ENCODE measurements at regions not wholly inside any gene's neighbourhood (a gene's known extent, or its start where the extent isn't known, plus 50 kb on each side); places are given as distances from the start of the nearest gene placed in this dataset.

DNA sequence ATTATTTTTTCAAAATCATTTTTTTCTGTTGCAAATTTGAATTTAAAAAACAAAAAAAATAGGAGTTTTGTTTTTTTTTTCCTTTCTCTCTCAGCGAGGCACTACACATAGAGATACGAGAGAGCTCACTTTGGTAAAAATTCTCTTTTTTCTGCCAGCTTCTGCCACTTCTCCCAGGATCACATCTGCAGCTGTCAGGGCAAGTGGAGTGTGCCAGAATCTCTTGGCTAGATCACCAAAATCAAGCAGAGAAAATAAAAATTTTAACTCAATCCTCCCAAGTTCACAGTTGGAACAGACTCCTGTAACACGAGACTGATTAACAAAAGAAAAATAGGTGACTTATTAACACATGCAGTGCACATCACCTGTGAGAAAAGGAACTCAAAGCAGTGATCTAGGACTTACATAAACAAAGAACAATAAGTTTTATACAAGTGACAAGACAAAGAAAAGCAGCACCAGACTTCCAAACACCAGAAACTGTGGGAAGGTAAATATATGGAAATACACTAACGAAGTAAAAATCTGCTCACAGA is 213.2 kb upstream of the ZFP42 start:
- no peak overlapping the region for H3K4me3 ChIP-seq (ENCODE audit: low read length)
- no peak for DNase-seq (ENCODE audit: low read depth)
- TF ChIP-seq, protein P1, sequence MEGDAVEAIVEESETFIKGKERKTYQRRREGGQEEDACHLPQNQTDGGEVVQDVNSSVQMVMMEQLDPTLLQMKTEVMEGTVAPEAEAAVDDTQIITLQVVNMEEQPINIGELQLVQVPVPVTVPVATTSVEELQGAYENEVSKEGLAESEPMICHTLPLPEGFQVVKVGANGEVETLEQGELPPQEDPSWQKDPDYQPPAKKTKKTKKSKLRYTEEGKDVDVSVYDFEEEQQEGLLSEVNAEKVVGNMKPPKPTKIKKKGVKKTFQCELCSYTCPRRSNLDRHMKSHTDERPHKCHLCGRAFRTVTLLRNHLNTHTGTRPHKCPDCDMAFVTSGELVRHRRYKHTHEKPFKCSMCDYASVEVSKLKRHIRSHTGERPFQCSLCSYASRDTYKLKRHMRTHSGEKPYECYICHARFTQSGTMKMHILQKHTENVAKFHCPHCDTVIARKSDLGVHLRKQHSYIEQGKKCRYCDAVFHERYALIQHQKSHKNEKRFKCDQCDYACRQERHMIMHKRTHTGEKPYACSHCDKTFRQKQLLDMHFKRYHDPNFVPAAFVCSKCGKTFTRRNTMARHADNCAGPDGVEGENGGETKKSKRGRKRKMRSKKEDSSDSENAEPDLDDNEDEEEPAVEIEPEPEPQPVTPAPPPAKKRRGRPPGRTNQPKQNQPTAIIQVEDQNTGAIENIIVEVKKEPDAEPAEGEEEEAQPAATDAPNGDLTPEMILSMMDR (IDR thresholded peaks at IDR 0.05; ENCODE audit: insufficient read depth, low read depth, low read length, missing control alignments): no peak

DNA sequence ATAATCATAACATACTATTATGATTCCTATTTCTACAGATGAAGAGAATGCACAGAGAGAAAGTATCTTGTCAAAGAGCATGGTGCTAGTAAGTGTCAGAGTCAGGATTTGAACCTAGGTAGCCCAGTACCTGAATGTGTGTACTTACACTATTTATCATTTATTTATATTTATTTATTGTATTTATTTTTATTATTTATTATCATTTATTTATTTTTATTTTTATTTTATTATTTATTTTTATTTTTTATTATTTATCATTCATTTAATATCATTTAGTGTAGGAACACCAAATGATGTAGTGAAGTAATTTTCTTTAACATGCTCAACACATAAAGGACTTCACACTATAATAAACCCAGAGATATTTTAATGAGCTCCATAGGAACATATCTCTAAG is 209.4 kb upstream of the ZFP42 start:
- no peak for DNase-seq (ENCODE audit: low read depth)
- H3K4me3 ChIP-seq (ENCODE audit: low read length): no peak overlapping the region
- TF ChIP-seq, protein P1 (IDR thresholded peaks at IDR 0.05; ENCODE audit: insufficient read depth, low read depth, low read length, missing control alignments): no peak

DNA sequence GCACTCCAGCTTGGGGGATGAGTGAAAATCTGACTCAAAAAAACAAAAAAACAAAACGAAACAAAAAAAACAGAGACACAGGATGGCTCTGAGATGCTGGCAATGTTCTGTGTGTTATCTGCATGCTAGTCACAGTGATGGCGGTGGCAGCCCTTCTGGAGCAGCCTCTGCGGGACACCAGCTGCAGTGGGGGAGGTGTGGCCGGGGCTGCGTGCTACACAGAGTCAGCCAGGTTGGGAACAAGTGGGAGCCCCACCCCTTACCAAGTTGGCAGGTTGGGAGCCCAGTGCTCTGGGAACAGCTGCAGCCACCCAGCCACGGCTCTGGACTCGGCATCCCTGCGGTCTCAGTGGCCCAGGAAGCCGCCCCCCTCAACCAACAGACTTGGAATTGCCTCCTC is 206.5 kb upstream of the ZFP42 start:
- TF ChIP-seq, protein P1 (IDR thresholded peaks at IDR 0.05; ENCODE audit: insufficient read depth, low read depth, low read length, missing control alignments): no peak
- no peak for DNase-seq (ENCODE audit: low read depth)
- H3K4me3 ChIP-seq (ENCODE audit: low read length): no peak overlapping the region

DNA sequence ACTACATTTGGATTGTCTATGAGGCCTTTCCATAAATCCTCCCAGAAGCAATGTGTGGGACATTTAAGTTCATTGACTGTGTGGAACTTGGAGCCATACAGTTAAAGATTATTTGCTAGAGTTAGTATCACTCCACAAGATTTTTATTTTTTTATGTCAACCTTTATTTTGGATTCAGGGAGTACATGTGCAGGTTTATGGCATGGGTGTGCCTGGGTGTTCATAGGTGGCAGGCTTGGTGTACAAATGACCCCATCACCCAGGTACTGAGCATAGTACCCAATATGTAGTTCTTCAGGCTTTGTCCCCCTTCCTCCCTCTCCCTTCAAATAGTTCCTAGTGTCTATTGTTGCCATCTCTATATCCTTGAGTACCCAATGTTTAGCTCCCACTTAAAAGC is 199.8 kb upstream of the ZFP42 start:
- TF ChIP-seq, protein P1 (IDR thresholded peaks at IDR 0.05; ENCODE audit: insufficient read depth, low read depth, low read length, missing control alignments): no peak

DNA sequence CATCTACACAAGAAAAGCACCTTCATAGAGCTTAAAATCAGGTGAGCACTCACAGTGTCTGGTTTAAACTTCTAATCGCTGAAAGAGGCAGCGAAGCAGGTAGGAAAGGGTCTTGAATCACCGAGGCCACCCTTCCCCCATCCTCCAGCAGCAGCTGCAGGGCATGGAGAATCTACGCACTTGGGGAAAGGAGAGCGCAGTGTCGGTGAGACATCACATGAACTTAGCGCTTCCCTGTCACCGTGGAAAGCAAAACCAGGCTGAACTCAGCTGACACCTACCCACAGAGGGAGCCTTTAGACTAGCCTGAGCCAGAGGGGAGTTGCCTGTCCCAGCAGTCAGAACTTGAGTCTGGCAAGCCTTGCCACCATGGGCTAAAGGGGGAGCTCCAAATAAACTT is 197.2 kb upstream of the ZFP42 start:
- DNase-seq (ENCODE audit: low read depth): no peak
- TF ChIP-seq, protein P1 (IDR thresholded peaks at IDR 0.05; ENCODE audit: insufficient read depth, low read depth, low read length, missing control alignments): no peak
- no peak overlapping the region for H3K4me3 ChIP-seq (ENCODE audit: low read length)

More for the DNA sequence above, 199.8 kb upstream of the ZFP42 start:
- no peak overlapping the region for H3K4me3 ChIP-seq (ENCODE audit: low read length)
- DNase-seq (ENCODE audit: low read depth): no peak

DNA sequence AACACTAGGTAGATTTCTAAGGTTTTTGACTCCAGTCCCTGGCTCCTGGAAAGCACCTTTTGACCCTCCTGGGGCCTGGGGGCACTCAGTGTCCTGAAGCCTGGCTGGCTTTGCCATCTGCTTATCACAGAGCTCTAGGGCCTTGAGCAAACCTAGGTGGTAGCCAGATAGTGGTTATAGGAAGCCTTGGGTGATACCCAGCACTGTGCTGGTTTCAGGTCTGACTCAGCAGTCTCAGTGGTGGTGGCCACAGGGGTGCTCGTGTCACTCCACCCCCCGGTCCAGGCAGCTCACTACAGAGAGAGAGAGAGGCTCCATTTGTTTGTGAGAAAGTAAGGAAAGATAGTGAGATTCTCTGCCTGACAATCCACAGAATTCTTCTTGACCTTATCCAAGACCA is 195.8 kb upstream of the ZFP42 start:
- TF ChIP-seq, protein P1 (IDR thresholded peaks at IDR 0.05; ENCODE audit: insufficient read depth, low read depth, low read length, missing control alignments): no peak
- no peak overlapping the region for H3K4me3 ChIP-seq (ENCODE audit: low read length)

DNA sequence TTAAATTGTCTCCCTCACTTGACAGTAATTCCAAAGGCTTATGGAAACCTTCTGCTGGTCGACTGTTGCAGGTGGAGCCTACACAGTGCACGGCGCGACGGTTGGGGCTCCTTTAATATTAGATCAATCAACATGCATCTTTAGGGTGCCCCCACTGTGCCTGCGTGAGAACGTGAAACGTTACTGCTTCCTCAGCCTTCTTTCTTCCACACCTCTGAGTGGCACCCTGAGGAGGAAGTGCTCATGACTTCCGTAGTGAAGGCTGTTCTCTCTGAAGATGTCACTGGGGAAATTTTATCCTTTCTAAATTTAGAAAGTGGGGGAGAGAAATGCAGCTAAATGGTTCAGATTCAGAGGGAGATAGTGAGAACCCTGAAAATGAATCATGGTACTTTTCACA is 184.0 kb upstream of the ZFP42 start:
- H3K4me3 ChIP-seq (ENCODE audit: low read length): no peak overlapping the region
- TF ChIP-seq, protein P1 (IDR thresholded peaks at IDR 0.05; ENCODE audit: insufficient read depth, low read depth, low read length, missing control alignments): no peak
- DNase-seq (ENCODE audit: low read depth): no peak

More for the DNA sequence above, 195.8 kb upstream of the ZFP42 start:
- DNase-seq (ENCODE audit: low read depth): no peak
